ENCODE measurements at regions not wholly inside any gene's neighbourhood (a gene's known extent, or its start where the extent isn't known, plus 50 kb on each side); places are given as distances from the start of the nearest gene placed in this dataset.
"Not testable (repeated sequence)": the region's sequence is repeated elsewhere in the genome, so short reads cannot be mapped to it uniquely, and the experiment has no call there.

DNA sequence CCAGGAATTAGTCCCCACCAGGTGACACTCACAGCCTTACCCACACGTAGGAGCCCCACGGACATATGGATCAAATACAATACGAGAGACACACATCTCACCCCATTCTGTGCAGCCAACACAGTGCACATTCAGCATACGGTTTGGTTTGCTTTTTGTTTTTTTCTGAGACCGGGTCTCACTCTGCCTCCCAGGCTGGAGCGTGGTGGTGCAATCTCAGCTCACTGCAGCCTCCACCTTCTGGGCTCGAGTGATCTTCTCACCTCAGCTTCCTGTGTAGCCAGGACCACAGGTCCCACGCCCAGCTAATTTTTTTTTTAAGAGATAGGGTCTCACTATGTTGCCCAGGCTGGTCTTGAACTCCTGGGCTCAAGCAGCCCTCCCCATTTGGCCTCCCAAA lies 102.8 kb downstream of the POTEB start:
- ATAC-seq, result not testable (repeated sequence)

GRCh38 chr15:21766524-21766923 lies 111.0 kb downstream of the POTEB start:
- ATAC-seq, result peak; percentile 91

- not testable (repeated sequence) for ATAC-seq
These were observed 113.8 kb downstream of the POTEB start for GRCh38 chr15:21763756-21764155.

DNA sequence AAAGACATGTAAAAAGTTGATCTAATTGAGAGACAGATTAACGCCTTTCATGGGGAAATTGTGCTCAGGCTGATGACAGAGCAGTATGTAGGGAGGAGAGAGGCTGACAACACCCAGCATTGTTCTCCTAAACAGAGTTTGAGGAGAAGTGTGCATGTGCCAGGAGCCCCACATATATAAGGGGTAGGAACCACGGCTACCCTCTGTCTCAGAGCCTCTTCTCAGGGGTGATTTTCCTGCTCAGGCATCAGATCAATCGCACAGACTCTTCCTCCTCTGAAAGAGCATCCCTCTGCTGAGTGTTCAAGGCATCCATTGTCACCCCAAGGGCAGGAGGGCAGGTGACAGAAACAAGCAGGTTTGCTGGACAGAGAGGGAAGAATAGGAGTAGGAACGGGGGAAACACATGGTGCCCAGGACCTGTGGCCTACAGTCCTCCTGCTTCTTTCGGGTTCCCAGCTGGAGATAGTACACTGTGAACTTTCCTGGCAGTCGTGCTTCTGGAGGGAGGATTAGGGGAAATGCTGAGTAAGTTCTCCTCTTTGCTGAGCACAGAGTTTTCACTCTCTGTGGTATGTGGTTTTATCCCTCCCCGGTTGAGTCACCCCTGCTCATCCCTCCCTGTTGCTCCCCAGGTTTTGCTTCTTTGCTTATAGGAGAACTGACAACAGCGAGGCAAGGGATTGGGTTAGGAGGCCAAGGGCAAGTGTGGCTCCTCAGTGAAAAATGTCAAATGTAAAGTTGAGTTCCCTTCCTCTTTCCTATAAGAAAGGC lies 117.1 kb downstream of the POTEB start:
- peak; percentile 68 to 75 for ATAC-seq

DNA sequence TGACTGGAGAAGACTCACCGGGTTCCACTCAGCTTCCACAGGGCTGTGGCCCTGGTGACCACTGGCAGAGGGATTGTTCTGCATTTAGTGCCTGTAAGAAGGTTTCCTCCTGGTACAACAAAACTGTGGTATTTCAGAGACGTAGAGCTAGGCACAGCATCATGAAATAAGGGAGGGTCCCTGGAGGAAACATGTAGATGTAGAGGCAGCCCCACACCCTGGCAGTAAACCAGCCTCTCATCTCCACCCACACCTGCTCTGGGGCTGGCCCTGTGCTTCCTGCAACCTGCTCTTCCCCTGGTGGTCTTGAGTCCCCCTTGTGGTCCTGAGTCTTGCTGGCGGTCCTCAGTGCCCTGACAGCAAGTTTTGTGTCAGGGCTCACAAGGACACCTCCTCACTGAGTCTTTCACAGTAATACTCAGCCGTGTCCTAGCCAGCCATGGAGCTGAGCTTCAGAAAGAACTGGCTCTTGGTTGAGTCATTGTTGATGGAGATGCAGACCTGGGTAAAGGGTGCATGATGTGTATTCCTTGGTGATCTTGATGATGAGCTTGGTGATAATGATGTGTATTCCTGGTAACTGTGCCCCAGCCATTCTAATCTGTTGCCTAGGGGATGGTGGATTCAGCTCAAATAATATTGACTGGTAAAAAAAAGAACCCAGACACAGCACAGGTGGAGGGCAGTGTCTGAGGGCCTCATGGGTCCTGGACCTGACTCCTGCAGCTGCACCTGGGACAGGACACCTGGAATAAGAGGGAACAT lies 118.0 kb downstream of the POTEB start:
- peak; percentile 48 to 70 for ATAC-seq

DNA sequence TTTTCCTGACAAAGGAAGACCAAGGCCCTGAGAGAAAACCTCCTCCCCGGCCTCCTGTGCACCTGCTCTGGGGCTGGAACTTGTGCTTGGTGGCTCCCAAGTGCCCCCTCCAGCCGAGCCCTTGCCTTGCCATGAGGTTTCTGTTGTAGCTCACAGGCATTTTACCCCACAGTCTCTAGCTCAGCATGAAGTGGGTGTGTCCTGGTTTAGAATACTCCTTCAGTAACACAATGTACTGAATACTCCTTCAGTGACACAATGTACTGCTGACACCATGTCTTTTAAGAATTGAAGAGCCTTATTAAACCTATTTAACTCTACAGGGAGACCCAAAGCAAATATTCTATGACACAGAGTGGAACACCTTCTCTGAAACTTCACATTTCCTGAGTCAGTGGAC lies 123.7 kb downstream of the POTEB start:
- not testable (repeated sequence) for ATAC-seq

DNA sequence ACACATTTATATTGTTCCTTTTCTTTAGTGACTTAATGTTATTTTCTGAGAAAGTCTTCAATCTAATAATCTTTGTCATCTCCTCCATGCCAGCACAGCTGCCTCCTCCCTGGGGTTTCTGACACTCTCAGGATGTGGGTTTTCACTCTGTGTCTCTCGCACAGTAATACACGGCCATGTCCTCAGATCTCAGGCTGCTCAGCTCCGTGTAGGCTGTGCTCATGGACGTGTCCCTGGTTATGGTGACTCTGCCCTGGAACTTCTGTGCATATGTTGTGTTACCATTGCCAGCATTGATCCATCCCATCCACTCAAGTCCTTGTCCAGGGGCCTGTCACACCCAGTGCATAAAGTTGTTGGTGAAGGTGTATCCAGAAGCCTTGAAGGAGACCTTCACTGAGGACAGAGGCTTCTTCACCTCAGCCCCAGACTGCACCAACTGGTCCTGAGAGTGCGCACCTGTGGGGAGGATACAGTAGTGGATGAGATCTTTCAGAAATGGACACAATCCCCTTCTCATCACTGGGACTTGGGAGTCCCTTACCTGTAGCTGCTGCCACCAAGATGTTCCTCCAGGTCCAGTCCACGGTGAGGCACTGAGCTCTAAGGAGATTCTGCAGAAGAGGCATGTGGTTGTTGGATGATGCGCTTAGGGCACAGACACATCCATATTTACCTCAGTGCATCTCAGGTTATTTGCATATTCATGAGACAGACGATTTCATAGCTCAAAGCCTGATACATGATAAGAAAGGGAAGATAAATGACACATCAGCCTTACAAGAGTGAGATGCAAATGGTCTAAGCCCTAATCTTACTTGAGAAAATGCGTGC lies 125.2 kb downstream of the POTEB start:
- peak; percentile 87 to 93 for ATAC-seq

GRCh38 chr15:21749173-21749572 lies 128.4 kb downstream of the POTEB start:
- ATAC-seq, result not testable (repeated sequence)

DNA sequence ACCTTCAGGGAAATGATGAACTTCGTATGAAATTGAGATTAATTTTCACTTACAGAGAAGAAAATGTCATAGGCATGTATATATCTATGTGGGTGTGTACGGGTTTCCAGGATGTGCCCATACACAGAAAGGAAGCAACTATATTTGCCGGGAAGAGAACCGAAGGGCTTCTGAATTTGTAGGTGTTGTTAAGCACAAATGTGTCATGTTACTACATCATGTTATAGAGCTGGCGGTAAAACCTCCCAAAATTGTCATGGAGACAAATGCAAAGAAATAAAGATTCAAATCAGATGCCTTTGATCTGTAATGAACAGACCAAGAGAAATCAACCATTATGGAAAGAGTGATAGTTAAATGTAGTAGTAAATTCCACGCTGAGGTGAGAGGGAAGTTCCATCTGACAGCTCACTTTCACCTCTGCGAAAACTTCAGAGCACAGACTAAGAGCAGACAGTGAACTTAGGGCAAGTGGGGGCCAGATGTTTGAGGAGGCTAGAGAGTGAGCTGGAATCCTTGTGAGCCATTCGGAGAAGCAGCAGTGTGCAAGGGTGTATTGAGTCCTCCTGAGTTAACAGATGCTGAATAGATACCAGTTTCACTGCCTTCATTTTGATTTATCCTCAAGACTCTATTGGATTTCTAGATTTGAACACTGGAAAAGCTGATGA lies 133.2 kb downstream of the POTEB start:
- ATAC-seq, result peak; percentile 93 to 96

DNA sequence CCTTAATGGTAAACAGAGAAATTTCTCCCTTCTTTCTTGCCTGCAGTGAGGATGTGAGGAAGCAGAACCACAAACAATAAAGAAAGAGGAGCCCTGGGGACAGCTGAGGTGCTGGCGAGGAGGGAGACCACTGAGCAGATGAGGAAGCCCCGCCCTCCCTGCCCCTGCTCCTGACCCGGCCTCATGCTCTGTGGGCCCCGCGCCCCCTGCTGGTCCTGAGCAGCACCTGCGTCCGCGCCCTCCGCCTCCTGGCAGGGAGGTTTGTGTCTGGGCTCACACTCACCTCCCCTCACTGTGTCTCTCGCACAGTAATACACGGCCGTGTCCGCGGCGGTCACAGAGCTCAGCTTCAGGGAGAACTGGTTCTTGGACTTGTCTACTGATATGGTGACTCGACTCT lies 135.5 kb downstream of the POTEB start:
- ATAC-seq, result not testable (repeated sequence)

DNA sequence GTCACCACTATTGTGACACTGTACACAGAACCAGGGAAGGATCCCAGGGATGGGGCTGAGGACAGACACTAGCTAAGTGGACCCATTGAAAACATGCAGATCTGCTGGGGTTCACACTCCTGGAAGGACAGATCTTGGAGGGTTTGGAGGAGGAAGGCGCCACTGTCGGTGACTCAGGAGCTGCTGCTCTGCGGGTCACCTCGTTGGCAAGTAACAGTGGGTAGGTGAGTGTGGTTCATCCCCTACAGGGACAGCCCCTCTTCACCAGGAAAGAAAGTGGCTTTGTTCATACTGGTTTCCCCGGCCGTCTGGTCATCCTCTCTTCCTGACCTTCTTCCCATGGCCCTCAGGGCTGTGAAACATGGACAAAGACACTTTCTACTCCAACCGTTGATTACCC lies 139.5 kb downstream of the POTEB start:
- ATAC-seq, result not testable (repeated sequence)

DNA sequence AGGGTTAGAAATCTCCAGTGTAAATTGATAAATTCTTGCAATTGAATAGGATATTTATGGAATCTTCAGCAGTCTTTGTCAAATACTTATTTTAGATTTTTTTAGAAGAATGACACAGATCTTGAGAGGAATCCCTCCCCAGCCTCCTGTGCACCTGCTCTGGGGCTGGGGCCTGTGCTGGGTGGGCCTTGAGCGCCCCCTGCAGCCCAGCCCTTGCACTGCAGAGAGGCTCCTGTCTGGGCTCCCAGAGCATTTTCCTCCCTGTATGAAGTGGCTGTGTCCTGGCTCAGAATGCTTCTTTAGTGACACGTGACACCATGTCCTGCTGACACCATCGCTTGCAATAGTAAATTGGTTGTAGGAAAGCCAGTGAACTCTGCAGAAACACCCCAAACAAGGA lies 141.1 kb downstream of the POTEB start:
- ATAC-seq, result not testable (repeated sequence)

GRCh38 chr15:21735837-21736236 lies 141.7 kb downstream of the POTEB start:
- ATAC-seq, result peak; percentile 87 to 89

- ATAC-seq, result peak; percentile 34 to 45
These were observed 142.2 kb downstream of the POTEB start for GRCh38 chr15:21735368-21735767.

DNA sequence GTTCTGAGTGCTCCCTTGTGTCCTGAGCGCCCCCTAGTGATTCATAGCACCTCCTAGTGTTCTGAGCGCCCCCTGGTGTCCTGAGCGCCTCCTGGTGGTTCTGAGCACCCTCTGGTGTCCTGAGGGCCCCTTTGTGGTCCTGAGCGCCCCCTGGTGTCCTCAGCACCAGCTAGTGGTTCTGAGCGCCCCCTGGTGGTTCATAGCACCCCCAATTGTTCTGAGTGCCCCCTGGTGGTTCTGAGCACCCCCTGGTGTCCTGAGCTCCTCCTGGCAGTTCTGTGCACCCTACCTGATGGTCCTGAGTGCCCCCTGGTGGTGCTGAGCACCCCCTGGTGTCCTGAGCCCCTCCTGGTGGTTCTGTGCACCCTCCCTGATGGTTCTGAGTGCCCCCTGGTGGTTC lies 146.0 kb downstream of the POTEB start:
- not testable (repeated sequence) for ATAC-seq

DNA sequence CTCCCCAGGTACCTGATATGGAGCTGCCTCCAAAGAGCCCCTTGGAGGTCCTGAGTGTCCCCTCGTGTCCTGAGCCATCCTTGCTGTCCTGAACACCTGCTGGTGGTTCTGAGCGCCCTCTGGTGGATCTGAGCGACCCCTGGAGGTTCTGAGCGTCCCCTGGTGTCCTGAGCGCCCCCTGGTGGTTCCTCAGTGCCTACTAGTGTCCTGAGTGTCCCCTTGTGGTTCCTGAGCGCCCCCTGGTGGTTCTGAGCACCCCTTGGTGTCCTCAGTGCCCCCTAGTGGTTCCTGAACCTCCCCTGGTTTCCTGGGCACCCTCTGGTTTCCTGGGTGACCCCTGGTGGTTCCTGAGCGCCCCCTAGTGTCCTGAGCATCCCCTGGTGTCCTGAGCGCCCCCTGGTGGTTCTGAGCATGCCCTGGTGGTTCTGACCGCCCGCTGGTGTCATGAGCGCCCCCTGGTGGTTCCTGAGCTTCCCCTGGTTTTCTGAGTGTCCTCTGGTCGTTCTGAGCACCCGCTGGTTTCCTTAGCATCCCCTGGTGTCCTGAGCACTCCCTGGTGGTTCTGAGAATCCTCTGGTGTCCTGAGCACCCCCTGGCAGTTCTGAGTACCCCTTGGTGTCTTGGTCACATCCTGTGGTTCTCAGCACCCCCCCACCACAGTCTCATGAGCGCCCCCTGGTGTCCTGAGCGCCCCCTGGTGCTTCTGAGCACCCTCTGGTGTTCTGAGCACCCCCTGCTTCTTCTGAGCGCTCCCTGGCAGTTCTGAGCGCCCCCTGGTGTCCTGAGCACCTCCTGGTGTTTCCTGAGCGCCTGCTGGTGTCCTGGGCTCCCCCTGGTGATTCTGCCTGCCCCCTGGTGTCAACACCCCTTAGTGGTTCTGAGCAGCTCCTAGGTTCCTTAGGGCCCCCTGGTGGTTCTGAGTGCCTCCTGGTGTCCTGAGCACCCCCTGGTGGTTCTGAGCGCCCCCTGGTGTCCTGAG lies 146.8 kb downstream of the POTEB start:
- ATAC-seq, result peak; percentile 90 to 94

DNA sequence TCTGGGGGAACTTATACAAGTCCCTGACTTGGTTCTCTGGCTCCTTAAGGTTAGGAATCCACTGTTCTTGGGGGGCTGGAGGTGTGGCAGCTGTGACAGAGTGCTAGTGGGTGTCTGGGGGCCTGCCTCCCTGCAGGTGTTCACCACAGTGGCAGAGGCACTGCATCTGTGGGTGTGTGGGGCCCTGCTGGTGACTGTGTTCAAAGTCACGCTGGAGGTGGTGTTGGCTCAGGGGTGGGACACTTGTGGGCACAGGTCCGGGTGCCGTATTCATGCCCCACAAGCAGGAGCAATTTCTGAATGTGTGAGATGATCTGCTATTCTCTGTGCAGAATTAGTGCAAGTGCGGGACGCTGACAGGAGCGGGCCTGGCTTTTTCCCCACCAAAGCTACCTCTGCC lies 152.5 kb downstream of the POTEB start:
- peak in 1 of 2 donors; percentile 28 for ATAC-seq

DNA sequence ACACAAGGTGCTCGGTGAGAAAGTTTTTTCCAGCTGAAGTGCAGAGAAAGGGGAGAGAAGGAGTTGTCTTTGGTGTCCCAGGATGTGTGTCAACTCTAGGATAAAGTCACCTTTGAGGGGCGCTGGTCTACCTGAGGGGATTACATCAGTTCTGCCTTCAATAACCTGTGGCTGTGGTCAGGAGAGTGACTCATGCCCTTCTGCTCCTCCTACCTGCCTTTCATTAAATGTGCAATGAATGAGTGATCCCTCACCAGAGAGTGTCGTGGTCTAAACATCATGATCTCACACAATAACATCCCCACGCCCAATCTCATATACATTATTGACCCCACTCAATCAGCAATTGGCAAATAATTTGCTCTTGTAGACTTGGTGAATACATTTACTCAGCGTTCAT lies 156.4 kb downstream of the POTEB start:
- ATAC-seq, result peak; percentile 78 to 79

GRCh38 chr15:21718779-21719178 lies 158.8 kb downstream of the POTEB start:
- peak; percentile 52 to 58 for ATAC-seq

- peak; percentile 34 to 38 for ATAC-seq
These were observed 159.4 kb downstream of the POTEB start for GRCh38 chr15:21718108-21718507.

DNA sequence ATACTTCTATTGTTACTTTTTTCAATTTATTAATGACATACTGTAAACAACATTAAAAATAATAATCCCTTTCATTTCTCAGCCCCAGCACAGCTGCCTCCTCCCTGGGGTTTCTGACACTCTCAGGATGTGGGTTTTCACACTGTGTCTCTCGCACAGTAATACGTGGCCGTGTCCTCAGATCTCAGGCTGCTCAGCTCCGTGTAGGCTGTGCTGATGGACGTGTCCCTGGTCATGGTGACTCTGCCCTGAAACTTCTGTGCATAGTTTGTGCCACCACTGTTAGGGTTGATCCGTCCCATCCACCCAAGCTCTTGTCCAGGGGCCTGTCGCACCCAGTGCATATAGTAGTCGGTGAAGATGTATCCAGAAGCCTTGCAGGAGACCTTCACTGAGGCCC lies 159.9 kb downstream of the POTEB start:
- peak; percentile 56 for ATAC-seq
